ENCODE measurements at regions not wholly inside any gene's neighbourhood (a gene's known extent, or its start where the extent isn't known, plus 50 kb on each side); places are given as distances from the start of the nearest gene placed in this dataset.

DNA sequence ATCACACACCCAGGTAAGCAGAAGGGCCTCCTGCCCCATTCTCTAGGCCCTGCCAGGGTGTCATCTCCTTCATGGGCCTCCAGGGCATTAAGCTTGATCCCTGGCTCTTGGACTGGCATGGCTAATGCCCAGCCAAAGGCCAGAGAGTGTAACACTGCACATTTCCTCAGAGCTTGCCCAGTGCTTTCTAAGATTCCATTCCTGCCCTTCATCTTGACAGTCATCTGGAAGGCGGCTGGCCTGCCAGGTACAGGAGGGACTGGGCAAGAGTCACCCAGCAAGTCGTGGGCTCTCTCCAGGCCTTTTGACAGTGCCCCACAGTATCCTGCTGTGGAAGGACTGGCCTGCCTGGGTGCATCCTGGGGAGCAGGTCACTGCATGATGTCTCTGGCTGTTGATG is 268.9 kb downstream of the HAUS1 start:
- Histone ChIP-seq H3K9me3 (no peaks in the 10 kb centered on the region), H3K27ac (no peak overlapping the region), H3K27me3 (no peaks in the 10 kb centered on the region), H3K4me3 (no peak overlapping the region), H3K4me1 (no peaks in the 10 kb centered on the region), H3K36me3 (no peaks in the 10 kb centered on the region)
- 70% methylated on average over 2 of the region's 2 CpGs; no CpG with 5 or more reads in 1 of the 2 donors for WGBS, 2 donors
- DNase-seq (ENCODE audit: low spot score in 2 of 2) = no peak
- TF ChIP-seq EP300 (IDR thresholded peaks at IDR 0.05) = no peak
- TF ChIP-seq POLR2A (IDR thresholded peaks at IDR 0.05) = no peak
- TF ChIP-seq, protein P1, sequence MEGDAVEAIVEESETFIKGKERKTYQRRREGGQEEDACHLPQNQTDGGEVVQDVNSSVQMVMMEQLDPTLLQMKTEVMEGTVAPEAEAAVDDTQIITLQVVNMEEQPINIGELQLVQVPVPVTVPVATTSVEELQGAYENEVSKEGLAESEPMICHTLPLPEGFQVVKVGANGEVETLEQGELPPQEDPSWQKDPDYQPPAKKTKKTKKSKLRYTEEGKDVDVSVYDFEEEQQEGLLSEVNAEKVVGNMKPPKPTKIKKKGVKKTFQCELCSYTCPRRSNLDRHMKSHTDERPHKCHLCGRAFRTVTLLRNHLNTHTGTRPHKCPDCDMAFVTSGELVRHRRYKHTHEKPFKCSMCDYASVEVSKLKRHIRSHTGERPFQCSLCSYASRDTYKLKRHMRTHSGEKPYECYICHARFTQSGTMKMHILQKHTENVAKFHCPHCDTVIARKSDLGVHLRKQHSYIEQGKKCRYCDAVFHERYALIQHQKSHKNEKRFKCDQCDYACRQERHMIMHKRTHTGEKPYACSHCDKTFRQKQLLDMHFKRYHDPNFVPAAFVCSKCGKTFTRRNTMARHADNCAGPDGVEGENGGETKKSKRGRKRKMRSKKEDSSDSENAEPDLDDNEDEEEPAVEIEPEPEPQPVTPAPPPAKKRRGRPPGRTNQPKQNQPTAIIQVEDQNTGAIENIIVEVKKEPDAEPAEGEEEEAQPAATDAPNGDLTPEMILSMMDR (IDR thresholded peaks at IDR 0.05) = no peak

DNA sequence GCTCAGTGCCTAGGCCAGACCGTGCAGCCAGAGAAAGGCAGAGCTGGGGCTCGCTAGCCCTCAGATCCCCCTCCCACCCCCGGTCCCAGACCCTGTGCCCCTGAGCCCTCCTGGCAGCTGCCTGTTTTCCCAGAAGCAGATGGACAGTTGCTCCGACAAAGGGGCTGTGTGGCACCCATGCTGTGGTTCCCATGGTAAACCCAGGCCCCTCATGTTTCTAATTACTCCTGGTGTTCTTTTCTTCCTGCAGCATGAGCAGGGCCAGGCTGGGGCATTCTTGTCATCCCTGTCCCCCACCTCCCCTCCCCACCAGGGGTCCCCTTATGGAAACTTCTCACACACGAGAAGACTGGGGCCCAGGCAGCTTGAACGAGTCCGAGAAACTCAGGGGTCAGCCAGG is 269.6 kb downstream of the HAUS1 start:
- H3K36me3 ChIP-seq = no peaks in the 10 kb centered on the region
- WGBS, 2 donors = 68 to 71% methylated on average over 5 to 7 of the region's 7 CpGs

DNA sequence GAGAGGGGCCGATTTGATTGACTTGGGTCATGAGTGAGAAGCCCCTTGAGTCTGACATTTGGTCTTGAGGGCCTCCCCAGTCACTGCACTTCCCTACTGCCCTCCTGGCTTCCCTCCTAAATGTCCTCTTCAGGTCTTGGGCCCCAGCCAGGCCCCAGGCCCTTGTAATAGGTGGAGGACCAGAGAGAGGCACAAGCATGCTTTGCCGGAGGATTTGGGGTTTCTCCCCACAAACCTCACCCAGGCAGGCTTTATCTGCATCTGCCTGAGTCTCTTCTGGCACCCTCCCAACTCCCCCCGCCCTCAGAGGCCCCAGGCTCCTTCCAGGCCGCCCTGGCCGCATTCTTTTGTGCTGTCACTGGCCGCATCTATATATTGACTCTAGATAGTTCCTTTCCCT is 270.7 kb downstream of the HAUS1 start:
- no peaks in the 10 kb centered on the region for H3K36me3 ChIP-seq
- 41 to 47% methylated on average over 6 of the region's 6 CpGs for WGBS, 2 donors
- no peaks in the 10 kb centered on the region for H3K4me1 ChIP-seq
- no peak overlapping the region for H3K27ac ChIP-seq
- H3K9me3 ChIP-seq = no peaks in the 10 kb centered on the region
- H3K4me3 ChIP-seq = no peak overlapping the region
- DNase-seq (ENCODE audit: low spot score in 2 of 2) = no peak
- no peaks in the 10 kb centered on the region for H3K27me3 ChIP-seq
- no peak for TF ChIP-seq POLR2A (IDR thresholded peaks at IDR 0.05)
- no peak for TF ChIP-seq EP300 (IDR thresholded peaks at IDR 0.05)
- TF ChIP-seq, protein P1 (IDR thresholded peaks at IDR 0.05) = no peak

More for the DNA sequence above, 269.6 kb downstream of the HAUS1 start:
- TF ChIP-seq EP300 (IDR thresholded peaks at IDR 0.05) (no peak), POLR2A (IDR thresholded peaks at IDR 0.05) (no peak)
- TF ChIP-seq, protein P1 (IDR thresholded peaks at IDR 0.05) = no peak
- H3K9me3 ChIP-seq = no peaks in the 10 kb centered on the region
- H3K4me1 ChIP-seq = no peaks in the 10 kb centered on the region
- DNase-seq (ENCODE audit: low spot score in 2 of 2) = no peak
- no peaks in the 10 kb centered on the region for H3K27me3 ChIP-seq
- no peak overlapping the region for H3K27ac ChIP-seq
- H3K4me3 ChIP-seq = no peak overlapping the region

DNA sequence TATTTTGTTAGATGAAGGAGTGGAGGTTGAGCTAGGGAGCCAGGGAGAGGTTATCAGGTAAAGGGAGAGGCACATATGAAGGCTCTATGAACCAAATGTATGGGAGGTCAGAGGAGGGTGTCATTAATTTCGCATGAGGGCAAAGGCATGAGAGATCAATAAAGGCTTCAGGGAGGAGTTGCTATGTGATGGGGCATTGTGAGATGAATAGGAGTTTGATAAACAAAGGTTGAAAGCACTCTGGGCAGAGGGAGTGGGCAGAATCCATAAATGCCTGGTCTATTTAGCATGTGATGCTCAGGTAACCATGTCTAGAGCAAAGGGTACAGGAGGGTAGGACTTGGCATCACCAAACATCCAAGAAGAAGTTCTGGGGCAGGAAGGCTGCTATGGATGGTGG is 273.4 kb downstream of the HAUS1 start:
- no peak overlapping the region for H3K4me3 ChIP-seq
- H3K27ac ChIP-seq = no peak overlapping the region
- TF ChIP-seq, protein P1 (IDR thresholded peaks at IDR 0.05) = no peak
- no peak for TF ChIP-seq EP300 (IDR thresholded peaks at IDR 0.05)
- TF ChIP-seq POLR2A (IDR thresholded peaks at IDR 0.05) = no peak
- no peaks in the 10 kb centered on the region for H3K36me3 ChIP-seq
- H3K27me3 ChIP-seq = no peaks in the 10 kb centered on the region
- H3K4me1 ChIP-seq = no peaks in the 10 kb centered on the region
- H3K9me3 ChIP-seq = no peaks in the 10 kb centered on the region
- no peak for DNase-seq (ENCODE audit: low spot score in 2 of 2)
- 75 to 100% methylated on average over 1 of the region's 1 CpG for WGBS, 2 donors

DNA sequence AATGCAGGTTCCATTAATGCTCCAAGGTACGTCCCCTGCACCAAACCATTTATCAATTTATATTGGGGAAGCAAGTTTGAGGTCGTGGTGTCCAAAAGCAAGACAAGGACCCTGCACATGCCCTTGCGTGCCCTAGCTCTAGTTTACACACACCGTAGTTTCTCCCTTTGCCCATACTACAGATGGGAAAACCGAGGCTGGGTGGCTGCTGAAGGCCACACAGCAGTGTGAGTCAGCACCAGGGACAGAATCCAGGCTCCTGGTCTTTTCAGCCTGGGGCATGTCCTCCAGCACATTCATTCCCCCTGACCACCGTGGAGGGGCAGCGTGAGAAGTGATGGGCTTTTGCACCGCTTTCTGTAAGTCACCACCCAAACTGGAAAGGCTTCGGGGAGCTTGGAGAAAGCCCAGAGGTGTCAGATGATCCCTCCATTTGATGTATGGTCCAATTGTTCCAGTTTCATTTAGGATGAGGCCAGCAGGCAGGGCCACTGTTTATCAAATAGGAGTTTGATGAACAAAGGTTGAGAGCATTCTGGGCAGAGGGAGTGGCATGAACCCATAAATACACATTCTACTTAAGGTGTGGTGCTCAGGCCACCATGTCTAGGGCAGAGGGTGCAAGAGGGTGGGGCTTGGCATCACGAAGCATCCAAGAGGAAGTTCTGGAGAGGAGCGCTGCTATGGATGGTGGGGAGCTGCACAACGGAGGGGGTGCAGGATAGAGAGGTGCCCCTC is 274.1 kb downstream of the HAUS1 start:
- no peak for DNase-seq (ENCODE audit: low spot score in 2 of 2)
- Histone ChIP-seq H3K4me3 (no peak overlapping the region), H3K27me3 (no peaks in the 10 kb centered on the region), H3K27ac (no peak overlapping the region), H3K9me3 (no peaks in the 10 kb centered on the region), H3K4me1 (no peaks in the 10 kb centered on the region), H3K36me3 (no peaks in the 10 kb centered on the region)
- TF ChIP-seq POLR2A (IDR thresholded peaks at IDR 0.05) = no peak
- 79 to 82% methylated on average over 12 of the region's 12 CpGs for WGBS, 2 donors

Measured in tibial nerve (tissue), 4 donors.